NCI-H2081 treated with DMSO at 0.1 percent for 48 hours (cell line): ENCODE measurements at regions not wholly inside any gene's neighbourhood (a gene's known extent, or its start where the extent isn't known, plus 50 kb on each side); places are given as distances from the start of the nearest gene placed in this dataset.
"Not testable (repeated sequence)": the region's sequence is repeated elsewhere in the genome, so short reads cannot be mapped to it uniquely, and the experiment has no call there.

Experiments used
- DNase-seq: peaks from one replicate; lab custom pipeline; 2025; lab: John Stamatoyannopoulos, UW

DNA sequence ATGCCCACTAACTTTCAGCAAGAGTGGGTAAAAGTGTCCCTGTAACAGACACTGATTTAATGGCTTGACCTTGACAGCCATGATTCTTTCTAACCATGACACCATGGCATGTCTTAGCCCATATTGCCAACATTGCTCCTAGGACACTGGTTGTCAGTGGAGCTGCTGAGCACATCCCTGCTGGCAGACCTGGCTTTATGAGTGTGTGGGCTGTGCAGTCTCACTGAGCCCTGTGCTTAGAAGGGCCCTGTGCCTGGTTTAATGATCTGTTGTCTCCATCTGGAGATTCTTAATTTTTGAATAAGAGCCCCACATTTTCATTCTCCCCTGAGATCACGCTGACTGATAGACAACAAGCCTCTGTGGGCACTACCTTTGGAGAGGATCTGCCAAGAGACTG is 243.1 kb upstream of the KIAA1217 start:
- DNase-seq = no peak

DNA sequence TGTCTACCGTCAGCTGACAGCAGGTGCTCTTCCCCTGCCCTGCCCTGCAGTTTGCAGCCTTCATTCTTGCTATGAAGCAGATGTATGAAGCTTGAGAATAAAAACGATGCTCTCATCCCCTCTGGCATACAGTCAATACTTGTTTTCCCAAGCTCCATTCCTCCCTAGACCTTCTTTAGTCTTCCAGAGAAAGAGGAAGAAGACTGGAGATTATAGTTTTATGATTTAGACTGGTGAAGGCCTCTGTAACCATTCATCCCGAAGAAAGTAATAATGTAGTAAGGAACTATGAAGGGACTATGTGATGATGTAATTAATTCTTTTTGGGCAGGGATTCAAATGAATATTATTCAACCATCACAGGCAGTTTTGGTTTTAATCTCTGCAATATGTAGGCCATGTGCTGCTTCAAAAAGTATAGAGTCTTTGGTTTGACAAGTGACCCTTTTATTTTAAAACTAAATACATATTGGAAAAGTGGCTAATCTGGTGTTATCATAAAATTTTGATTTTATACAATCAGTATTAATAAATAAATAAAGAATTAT is 242.4 kb upstream of the KIAA1217 start:
- no peak for DNase-seq

DNA sequence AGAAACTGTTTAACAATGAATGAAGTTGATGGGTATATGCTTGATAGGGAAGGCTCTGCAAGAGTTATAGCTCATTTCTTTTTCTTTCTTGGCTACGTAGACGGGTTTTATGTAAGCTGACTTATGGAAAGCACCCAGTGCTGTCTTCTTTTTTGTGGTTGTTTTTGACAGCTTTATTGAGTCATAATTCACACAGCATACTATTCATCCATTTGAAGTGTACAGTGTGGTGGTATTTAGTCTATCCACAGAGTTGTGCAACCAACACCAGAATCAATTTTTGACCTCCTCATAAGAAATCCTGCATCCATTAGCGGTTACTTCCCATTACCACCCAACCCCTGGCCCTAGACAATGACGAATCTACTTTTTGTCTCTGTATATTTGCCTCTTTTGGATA is 240.6 kb upstream of the KIAA1217 start:
- no peak for DNase-seq

DNA sequence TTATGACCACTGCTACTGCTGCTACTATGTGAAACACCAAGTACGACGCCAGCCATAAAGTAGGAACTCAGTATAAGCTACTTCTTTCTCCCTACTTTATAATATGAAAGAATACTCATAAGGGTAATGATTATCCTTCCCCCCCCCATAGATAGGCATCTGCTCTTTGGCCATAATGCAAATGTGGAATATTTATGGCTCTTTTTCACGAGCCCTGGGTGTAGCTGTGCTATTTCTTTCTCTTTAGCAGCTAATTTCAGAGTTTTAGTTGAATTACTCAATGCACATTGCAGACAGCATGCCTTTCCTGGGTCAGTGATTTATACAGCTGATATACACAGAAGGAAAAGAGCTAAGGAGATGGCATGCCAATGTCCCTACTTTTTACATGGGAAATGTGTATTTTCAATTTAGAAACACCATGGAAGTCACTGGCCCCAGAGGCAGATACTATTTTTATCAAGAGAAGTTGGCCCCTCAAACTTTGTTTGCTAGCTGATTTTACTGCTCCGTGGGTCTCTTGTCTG is 234.1 kb upstream of the KIAA1217 start:
- DNase-seq = no peak

DNA sequence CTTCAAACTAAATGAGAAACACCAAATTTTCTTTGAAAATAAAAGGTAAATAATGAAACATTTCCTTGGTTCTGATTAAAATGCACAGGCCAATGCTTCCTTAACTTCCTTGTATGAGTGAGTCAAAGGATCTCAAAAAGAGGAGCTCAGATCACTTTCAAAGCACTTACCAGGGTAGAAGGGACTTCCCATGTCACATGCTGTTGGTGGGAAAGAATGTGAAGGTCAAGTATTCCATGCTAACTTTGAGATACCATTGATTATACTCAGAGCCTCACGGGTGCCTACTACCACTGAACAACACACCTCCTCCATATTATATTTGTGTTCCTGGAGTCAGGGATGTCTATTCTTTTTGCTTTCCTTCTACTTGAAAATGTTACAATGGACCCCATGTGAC is 233.5 kb upstream of the KIAA1217 start:
- no peak for DNase-seq

DNA sequence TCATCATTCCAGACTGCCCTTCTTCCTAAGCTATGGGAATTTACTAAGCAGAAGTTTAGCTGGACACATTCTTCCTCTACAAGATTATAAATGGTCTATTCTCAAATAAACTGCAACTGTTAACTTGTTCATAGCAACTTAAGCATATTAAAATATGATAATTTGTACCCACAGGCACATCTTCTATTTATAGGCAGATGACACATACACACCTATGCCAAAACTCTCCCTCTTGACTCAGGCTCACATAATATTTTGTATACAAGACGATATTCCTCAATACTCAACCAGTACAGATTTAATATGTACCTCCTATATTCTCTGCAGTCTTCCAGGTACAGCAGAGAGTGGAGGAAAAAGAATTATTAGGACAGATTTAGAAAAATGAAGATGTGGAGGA is 232.7 kb upstream of the KIAA1217 start:
- DNase-seq = no peak

DNA sequence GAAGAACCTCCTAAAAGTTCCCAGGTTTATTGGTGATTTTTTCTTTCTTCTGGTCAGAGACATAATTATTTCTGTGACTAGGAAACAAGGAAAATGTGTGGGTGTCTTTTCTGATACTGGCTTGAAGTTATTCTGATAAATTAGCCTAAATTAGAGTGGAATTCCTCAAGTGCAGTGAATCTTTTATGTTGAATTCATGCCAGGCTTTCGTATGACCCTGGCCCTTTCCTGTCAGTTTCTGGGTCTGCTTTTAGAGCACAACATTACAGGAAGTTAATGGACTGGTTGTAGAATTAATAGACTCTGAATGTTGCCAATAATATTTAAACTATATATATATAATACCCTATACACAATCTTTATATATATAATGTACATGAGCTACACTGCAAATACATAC is 230.6 kb upstream of the KIAA1217 start:
- DNase-seq = no peak

DNA sequence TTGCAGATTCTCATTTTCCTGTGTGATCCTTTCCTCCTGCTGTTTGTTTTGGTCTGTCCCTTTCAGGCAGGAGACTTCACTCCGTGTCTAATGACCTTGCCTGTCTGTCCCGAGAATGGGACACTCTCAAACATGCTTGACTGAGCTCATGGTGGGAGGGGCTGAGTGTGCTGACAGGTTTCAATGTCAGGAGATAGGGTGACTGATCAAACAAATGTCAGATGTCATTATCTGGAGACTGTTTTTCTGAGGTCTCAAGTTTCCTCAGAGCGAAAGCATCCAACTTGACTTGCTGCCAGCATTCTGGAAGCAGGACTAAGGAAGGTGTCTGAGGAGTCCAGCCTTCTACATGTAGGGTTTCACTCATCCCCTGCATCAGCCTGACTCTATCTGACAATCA is 228.8 kb upstream of the KIAA1217 start:
- DNase-seq = no peak

DNA sequence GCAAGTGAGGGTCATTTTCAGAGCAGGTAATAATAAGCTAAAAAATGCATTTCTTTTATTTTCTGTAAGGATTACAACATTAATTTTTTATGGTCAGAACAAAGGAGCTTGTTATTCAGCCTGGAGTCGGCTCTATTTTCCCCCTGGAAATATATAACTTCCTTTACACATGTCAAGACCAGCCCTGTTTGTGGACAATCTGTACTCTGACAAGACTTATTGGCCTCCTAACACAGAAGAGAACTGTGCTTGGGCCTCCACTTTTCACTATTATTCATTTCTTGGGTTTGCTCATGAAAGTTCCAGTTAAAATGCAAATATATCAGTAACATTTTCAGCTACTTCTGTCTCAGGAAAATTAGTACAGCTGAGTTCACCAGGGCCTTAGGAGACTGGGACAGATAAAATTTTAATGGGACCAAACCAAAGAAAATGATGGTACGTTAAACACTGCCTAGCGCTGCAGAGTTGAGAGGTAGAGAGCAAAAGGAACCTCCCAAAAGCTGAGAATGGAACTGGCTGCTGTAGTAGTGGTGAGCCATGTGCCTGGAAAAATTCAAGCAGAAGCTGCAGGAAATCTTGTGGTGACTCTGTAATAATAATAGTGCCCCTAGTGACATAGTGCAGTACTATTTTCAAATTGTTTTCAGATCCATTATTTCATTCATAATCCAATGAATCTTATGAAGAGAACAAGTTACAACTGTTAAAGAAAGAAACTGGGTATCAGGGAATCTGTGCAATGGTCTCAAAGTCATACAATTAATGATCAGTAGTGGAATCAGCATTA is 227.2 kb upstream of the KIAA1217 start:
- DNase-seq = no peak

DNA sequence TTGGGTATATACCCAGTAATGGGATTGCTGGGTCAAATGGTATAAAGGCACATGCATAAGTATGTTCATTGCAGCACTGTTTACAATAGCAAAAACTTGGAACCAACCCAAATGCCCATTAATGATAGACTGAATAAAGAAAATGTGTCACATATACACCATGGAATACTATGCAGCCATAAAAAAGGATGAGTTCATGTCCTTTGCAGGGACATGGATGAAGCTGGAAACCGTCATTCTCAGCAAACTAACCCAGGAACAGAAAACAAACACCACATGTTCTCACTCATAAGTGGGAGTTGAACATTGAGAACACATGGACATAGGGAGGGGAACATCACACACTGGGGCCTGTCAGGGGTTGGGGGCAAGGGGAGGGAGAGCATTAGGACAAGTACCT is 224.5 kb upstream of the KIAA1217 start:
- not testable (repeated sequence) for DNase-seq

DNA sequence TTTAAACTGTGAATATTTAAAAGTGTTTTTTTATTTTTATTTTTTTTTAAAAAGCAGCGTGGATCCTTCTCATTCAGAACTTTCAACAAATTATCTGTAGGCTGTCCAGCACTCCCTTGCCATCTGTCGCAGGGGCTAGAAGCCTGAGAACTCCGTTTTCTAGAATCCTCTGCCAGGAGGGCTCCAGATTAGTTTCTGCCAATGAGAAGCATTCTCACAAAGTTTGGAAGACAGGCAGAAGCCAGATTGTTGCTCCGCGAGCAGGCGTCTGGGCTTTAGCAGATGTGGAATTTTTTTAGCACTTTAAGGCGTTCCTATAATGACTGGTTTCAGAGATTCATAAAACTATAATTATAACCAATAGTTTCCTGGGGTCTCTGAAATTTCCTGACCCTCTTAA is 220.9 kb upstream of the KIAA1217 start:
- no peak for DNase-seq

DNA sequence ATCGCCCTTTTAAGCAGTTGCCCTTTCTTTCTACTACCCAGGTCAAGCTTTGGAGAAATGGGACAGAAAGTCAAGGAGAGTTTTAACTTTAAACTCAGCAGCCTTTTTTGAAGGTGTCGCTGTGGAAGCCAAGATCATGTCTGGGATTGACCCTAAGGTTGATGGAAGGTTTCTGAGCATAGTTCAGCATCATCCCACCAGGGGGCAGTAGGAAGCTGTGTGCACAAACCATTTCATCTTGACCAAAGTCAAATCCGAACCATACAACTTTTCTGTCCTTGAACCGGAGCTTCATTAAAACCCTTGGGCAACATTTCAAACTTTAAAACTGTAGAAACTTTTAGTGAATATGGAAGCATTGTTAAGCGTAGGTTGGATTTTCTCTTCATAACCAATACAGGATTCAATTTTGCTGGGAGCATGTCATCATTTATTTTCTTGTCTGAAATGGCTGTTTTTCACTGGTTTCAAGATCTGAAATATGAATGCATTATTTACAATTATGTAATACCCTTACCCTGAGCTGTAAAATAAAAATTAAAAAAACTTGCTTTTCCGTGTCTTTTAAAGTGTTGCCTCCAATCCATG is 214.4 kb upstream of the KIAA1217 start:
- no peak for DNase-seq

DNA sequence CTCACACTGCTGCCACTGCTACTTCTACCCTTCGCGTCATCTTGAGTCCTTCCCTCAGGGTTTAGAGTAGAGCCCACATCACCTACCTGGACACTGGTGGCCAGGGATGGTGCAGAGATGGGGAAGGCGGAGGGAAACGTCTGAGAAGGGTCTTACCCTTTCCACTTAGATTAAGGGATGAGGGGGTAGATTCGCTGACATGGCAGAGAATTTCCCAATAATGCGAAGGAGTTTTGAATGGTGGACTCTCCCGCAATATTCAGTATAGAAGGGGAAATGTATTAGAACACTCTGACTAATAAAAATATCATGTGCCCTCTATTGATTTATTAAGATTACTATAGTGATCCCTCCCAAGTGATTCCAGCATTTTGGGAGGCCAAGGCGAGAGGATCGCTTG is 209.5 kb upstream of the KIAA1217 start:
- no peak for DNase-seq

DNA sequence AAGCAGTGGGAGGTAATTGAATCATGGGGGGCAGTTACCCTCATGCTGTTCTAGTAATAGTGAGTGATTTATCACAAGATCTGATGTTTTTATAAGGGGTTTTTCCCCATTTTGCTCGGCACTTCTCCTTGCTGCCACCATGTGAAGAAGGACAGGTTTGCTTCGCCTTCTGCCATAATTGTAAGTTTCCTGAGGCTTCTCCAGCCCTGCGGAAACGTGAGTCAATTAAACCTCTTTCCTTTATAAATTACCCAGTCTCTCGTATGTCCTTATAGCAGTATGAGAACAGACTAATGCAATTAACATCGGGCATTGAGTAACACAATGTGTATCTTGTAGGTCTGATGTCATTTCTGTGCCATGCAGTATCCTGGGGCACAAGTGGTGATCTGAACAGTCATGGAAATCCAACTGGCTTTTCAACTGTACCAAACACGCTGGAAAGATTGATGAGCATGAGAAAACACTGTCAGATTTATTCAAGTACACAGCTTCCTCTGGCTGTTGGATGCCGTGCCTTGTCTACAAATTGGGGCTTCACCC is 208.6 kb upstream of the KIAA1217 start:
- no peak for DNase-seq

DNA sequence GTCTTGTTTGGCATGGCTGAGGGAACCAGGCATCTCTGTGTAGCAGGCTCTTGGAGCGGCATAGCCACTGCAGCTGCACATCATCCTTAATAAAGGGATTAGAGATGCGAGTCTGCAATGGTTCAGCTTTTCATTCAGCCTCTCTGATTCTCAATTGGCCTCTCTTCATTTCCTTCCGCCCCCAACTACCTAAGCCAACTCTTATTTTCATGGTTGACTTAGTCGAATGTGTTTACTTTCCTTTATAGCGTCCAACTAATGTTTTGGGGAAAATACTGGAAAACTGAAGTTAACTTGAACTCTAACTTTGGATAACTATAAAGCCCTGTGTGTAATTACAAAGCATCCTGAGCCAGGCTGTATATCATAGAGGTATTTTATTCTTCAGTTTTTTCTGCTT is 202.2 kb upstream of the KIAA1217 start:
- no peak for DNase-seq

DNA sequence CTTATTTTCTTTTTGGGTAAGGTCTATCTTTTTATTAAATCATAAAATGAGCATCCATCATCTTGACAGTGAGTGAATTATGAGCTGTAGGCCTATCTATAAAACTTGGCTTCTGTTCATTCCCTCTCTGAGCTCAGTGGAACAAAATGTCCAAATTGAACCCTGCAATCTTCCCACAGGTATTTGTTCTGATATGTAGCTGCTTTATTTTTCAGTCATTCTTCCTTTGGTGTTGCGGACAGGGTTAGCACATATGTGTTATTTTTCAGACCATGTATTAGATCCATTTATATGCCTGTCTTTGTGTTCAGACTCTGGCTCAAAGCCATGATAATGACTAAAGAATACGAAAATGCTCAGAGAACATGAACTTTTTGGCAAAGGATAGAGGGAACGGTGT is 201.6 kb upstream of the KIAA1217 start:
- no peak for DNase-seq

DNA sequence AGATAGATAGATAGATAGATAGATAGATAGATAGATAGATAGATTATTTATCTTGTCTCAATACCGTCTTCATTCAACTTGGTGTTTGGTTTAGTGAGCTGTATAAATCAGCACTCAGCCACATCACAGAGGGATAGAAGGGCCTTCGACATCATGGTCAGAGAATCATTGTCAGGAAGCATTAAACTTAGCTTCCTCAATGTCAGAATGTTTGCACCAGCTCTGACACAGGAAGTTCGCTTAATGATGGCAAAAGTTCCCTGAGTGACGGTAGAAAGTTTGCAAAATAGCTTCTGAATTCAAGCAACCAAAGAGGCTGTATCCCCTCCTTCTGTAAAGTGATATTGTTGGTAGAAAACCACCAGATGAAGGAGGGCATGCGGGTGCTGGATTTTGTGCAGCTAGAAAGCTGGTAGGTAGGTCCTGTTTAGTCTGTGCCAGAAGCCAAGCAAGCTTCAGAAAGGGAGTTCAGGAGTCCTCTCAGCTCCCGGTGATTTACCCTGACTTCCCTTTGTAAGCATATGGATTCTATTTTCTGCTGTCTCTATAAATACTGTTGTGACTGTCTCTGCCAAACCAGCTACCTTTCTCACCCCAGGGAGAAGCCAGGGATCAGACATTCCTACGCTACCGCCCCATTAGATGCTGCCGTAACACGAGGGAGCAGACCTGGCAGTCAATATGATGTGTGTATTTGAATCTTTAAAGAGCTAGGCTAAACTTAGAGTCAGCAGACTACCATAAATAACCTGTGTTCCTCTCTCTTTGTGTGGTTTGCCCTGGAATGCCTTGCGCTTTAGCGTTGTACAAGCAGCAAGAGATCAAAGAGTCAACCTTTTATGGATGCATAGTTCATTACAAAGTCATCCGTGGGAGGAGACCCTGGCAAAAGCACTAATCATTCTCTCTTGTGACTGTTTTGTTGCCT is 200.5 kb upstream of the KIAA1217 start:
- DNase-seq = no peak

DNA sequence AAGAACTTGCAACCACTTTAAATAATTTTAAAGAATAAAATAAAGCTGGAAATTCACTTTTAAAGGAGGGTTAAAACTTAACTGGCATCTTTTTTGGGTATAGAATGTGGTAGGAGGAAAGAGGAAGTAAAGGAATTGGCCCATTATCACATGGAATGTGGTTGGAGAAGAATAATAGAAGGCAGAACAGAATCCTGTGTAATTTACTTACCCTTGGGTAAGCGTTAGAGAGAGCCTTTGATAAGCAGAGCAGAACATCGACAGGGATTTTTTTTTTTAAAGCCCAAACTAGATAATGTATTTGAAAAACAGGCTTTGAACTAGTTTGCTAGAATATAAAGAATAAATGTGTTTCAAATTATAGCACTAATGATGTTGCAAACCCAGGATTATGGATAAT is 199.8 kb upstream of the KIAA1217 start:
- DNase-seq = no peak

DNA sequence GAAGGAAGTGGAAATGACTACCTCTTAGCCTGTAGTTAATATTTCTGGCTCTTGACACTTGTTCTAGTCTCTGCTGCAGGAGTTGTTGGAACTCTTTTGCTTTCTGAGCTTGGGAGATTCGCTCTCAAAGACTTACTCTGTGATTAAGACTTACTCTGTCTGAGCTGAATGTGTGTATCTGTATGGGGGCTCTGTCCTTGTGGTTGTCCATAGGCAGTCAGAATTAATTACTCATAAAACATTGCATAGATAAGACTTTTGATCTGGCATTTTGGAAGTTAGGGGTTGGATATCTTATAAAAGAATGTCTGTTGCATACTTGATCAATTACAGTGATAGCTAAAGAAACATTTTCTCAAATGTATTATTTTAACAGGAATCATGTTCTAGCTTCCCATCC is 199.2 kb upstream of the KIAA1217 start:
- DNase-seq = no peak

DNA sequence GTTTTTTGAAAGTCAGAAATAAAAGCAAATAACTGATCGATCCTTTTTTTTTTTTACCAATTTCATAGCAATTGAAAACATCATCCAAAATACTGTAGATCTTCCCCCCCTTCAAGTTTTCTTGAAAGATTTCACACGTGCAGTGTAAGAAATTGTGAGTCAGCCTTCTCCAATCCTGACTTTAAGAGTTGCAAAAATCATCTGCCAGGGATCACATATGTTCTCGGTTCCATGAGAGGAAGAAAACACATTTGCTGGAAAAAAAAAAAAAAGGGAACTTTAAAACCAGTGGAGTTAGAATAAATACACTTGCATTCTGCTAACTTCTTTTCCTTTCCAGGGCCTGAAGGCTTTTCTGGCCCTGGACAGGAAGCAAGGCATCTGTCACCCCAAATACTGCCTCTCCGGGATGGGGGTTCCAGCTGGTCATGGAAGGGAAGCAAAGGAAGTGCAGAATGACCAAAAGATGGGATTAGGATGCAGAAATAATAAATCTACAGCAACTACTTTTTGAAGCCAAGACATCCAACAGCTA is 198.4 kb upstream of the KIAA1217 start:
- no peak for DNase-seq

DNA sequence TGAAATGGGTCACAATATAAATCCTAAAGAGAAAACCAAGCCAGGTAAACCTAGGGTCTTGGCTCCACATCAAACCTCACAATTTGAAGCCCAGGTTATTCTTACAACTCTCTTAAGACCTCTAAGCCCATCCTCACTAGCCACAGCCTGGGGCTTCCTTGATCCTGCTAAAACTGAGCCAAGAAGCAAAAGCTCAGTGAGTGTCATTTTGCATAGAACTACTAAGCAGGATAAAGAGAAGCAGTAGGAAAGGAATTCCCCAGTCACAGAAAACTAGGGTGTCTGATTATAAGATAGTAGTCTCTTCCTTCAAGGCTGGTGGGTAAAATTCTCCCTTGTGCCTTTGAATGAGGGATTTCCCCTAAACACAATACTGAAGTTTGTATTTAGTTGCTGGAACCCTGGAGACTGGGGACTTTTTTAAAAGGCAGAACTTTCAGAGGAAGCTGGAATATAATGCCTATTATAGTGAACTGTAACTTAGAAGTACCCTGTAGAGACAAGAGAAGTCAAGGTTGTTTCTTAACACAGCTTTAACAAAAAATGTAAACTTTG is 196.6 kb upstream of the KIAA1217 start:
- DNase-seq = no peak

DNA sequence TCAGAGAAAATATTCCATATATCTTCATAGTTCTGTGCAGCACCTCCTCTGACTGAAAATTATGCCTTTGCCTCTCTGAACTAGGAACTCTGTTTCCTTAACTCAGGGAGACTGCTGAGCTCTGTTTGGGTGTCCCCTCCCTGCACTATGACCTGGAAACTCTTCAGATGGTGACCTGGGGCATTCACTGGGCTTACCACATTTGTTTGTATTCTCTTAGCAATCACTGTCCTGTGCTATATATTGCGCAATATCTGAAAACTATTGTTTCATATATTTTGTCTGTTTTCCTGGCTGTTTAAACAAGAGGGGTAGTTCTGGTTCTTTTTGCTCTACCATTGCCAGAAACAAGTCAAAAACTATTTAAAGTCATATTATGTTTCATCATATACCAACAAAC is 181.8 kb upstream of the KIAA1217 start:
- no peak for DNase-seq
